Loucy (cell line): ENCODE measurements at regions not wholly inside any gene's neighbourhood (a gene's known extent, or its start where the extent isn't known, plus 50 kb on each side); places are given as distances from the start of the nearest gene placed in this dataset.

Experiments
- H2AFZ ChIP-seq: fragments of 200-600 bp; sonication (generic); 2 replicates; pipeline ENCODE4 v1.6.0; 2016; ENCODE audit warnings: antibody characterized with exemption, mild to moderate bottlenecking, low read length, moderate library complexity
- H3F3A ChIP-seq: fragments of 200-600 bp; 2 replicates; pipeline ENCODE4 v1.6.0; 2016; ENCODE audit warnings: antibody characterized with exemption, low read depth, mild to moderate bottlenecking
- H3K27me3 ChIP-seq: fragments of 200-600 bp; sonication (generic); 2 replicates; pipeline ENCODE4 v1.6.1; 2014; ENCODE audit warnings: low read length, mild to moderate bottlenecking; ENCODE audit not compliant: insufficient read depth, poor library complexity, severe bottlenecking
- H3K36me3 ChIP-seq: fragments of 200-600 bp; sonication (generic); 2 replicates; pipeline ENCODE4 v1.6.1; 2016; ENCODE audit warnings: low read length; ENCODE audit not compliant: insufficient read depth
- H3K4me1 ChIP-seq: fragments of 200-600 bp; sonication (generic); 2 replicates; pipeline ENCODE4 v1.5.1; 2014; ENCODE audit warnings: low read length, mild to moderate bottlenecking; ENCODE audit not compliant: insufficient read depth, poor library complexity, severe bottlenecking
- H3K4me2 ChIP-seq: fragments of 200-600 bp; sonication (generic); 2 replicates; pipeline ENCODE4 v1.6.0; 2014; ENCODE audit warnings: antibody characterized with exemption, low read length, low read depth, mild to moderate bottlenecking; ENCODE audit not compliant: poor library complexity, severe bottlenecking
- H3K4me3 ChIP-seq: fragments of 200-600 bp; sonication (generic); 2 replicates; pipeline ENCODE4 v1.5.1; 2014; ENCODE audit warnings: low read length, mild to moderate bottlenecking, mixed read lengths; ENCODE audit not compliant: poor library complexity, severe bottlenecking
- H3K79me2 ChIP-seq: fragments of 200-600 bp; sonication (generic); 2 replicates; pipeline ENCODE4 v1.6.1; 2014; ENCODE audit warnings: low read length; ENCODE audit not compliant: insufficient read depth
- H3K9ac ChIP-seq: fragments of 200-600 bp; sonication (generic); 2 replicates; pipeline ENCODE4 v1.6.0; 2014; ENCODE audit warnings: mild to moderate bottlenecking, low read depth, low read length, moderate library complexity; ENCODE audit not compliant: poor library complexity, severe bottlenecking
- H3K9me2 ChIP-seq: fragments of 200-600 bp; sonication (generic); replicated peaks from 2 replicates; pipeline ENCODE4 v1.6.1; 2016; ENCODE audit warnings: low read depth, low read length, mixed read lengths
- H3K9me3 ChIP-seq: fragments of 200-600 bp; sonication (generic); 2 replicates; pipeline ENCODE4 v1.6.1; 2014; ENCODE audit warnings: mild to moderate bottlenecking, antibody characterized with exemption, low read length, low read depth; ENCODE audit not compliant: insufficient read depth
- H4K20me1 ChIP-seq: fragments of 200-600 bp; sonication (generic); 2 replicates; pipeline ENCODE4 v1.6.0; 2014; ENCODE audit warnings: antibody characterized with exemption, low read length, mild to moderate bottlenecking; ENCODE audit not compliant: insufficient read depth, poor library complexity, severe bottlenecking
- EZH2phosphoT487 ChIP-seq: fragments of 200-600 bp; IDR thresholded peaks from 2 replicates; pipeline ENCODE4 v1.6.1; 2018; ENCODE audit warnings: antibody characterized with exemption, mild to moderate bottlenecking, moderate library complexity, borderline replicate concordance
- TF ChIP-seq, protein P1 (sequence below): fragments of 200-600 bp; sonication (generic); conservative IDR thresholded peaks from 2 replicates; pipeline ENCODE4 v1.5.1; 2014; ENCODE audit warnings: mild to moderate bottlenecking, antibody characterized with exemption, low read length

DNA sequence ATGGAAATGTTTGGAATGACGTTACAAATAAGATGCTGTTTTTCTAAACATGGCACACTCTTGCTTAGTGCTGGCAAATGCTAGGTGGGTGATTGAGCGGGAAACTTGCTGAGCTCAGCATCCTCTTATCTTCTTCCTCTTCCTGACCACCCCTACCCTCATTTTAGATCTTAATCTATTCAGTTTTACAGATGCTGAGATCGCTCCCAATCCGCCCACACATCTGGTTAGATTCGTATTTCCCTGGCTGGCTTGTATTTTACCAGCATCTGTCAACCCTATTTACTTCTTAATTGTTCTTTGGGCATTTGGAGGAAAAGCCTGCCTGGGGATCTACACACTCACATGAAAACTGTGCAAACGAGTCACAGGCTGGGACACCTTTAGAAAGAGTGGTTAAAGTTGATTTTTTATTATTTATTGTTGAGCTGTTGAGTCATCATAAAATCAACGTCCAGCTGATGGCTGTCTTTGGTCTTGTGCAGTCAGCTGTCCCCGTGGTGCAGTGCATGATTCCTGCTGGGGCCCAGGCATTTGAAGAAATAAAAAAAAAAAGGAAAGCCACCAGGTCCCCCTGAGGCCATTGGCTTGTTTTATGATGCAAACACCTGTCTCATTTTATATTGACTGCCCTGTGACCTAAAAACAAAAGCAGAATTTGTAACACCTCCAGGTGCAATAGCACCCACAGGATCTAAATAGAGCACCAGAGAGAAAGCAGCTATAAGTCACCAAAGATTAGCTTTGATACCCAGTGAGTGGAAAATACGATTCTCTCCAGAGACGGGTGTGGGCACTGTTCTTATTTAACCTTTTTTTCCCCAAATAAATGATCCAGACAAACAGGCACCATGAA, 258.6 kb downstream of the HS3ST3B1 start:
- no peak for TF ChIP-seq EZH2phosphoT487
- TF ChIP-seq, protein P1, sequence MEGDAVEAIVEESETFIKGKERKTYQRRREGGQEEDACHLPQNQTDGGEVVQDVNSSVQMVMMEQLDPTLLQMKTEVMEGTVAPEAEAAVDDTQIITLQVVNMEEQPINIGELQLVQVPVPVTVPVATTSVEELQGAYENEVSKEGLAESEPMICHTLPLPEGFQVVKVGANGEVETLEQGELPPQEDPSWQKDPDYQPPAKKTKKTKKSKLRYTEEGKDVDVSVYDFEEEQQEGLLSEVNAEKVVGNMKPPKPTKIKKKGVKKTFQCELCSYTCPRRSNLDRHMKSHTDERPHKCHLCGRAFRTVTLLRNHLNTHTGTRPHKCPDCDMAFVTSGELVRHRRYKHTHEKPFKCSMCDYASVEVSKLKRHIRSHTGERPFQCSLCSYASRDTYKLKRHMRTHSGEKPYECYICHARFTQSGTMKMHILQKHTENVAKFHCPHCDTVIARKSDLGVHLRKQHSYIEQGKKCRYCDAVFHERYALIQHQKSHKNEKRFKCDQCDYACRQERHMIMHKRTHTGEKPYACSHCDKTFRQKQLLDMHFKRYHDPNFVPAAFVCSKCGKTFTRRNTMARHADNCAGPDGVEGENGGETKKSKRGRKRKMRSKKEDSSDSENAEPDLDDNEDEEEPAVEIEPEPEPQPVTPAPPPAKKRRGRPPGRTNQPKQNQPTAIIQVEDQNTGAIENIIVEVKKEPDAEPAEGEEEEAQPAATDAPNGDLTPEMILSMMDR, result no peak
- Histone ChIP-seq H3K27me3 (no peaks in the 10 kb centered on the region), H3K4me2 (no peak overlapping the region), H2AFZ (no peak overlapping the region), H3K79me2 (no peaks in the 10 kb centered on the region), H3K4me3 (no peak overlapping the region), H3K9me3 (peaks cover 8% of the 10 kb centered on the region; the same call in 1 of the 2 replicates), H3K4me1 (no peaks in the 10 kb centered on the region), H3K9me2 (no peaks in the 10 kb centered on the region), H4K20me1 (no peaks in the 10 kb centered on the region), H3K9ac (no peak overlapping the region), H3K36me3 (no peaks in the 10 kb centered on the region), H3F3A (no peaks in the 10 kb centered on the region)

DNA sequence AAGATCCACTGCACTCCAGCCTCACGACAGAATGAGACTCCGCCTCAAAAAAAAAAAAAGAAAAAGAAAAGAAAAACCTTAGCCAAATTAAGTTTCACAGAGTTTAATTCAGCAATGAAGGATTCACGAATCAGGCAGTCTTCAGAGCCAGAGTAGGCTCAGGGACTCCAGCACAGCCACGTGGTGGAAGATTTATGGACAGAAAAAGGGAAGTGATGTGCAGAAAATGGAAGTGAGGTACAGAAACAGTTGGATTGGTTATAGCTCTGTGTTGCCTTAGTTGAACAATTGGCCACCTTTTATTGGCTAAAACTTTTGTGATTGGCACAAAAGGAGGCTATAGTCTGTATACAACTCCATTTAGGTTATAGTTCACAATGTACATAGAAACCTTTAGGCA, 256.6 kb downstream of the HS3ST3B1 start:
- H3K79me2 ChIP-seq, result no peaks in the 10 kb centered on the region
- H4K20me1 ChIP-seq, result no peaks in the 10 kb centered on the region
- H3K9me3 ChIP-seq, result peaks cover 14% of the 10 kb centered on the region; the same call in 1 of the 2 replicates
- H3K9me2 ChIP-seq, result no peaks in the 10 kb centered on the region
- H3K9ac ChIP-seq, result no peak overlapping the region
- no peaks in the 10 kb centered on the region for H3K27me3 ChIP-seq
- no peak overlapping the region for H3K4me2 ChIP-seq
- H3K4me1 ChIP-seq, result no peaks in the 10 kb centered on the region
- no peak overlapping the region for H3K4me3 ChIP-seq
- no peaks in the 10 kb centered on the region for H3F3A ChIP-seq
- TF ChIP-seq EZH2phosphoT487, result no peak
- TF ChIP-seq, protein P1, result no peak
- no peak overlapping the region for H2AFZ ChIP-seq
- no peaks in the 10 kb centered on the region for H3K36me3 ChIP-seq

DNA sequence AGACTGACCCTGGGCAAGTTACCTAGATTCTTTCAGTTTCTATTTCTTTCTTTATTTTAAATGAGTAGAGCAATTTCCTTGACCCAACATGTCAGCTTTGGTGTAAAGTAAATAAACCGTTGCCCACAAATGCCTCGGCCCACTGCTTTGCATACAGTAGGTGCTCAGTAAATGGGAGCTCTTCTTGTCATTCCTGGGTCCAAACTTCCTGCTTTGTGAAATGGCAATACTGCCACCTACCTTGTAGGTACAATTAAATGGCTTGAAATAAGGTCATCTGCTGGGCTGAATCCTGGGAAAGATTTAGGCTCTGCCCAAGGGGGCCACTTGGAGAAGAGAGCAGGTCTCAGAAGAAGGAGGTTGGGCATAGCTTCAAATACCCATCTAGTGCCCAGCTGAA, 253.0 kb downstream of the HS3ST3B1 start:
- Histone ChIP-seq H3K79me2 (no peaks in the 10 kb centered on the region), H3K9ac (no peak overlapping the region), H4K20me1 (no peaks in the 10 kb centered on the region), H3K4me3 (no peak overlapping the region), H3K9me2 (no peaks in the 10 kb centered on the region), H2AFZ (no peak overlapping the region), H3K27me3 (no peaks in the 10 kb centered on the region), H3K36me3 (no peaks in the 10 kb centered on the region), H3F3A (no peaks in the 10 kb centered on the region), H3K4me2 (no peak overlapping the region), H3K4me1 (no peaks in the 10 kb centered on the region), H3K9me3 (peaks cover 14% of the 10 kb centered on the region; the same call in 1 of the 2 replicates)
- no peak for TF ChIP-seq EZH2phosphoT487
- TF ChIP-seq, protein P1, result no peak
